GM12891 (cell line): ENCODE measurements at regions not wholly inside any gene's neighbourhood (a gene's known extent, or its start where the extent isn't known, plus 50 kb on each side); places are given as distances from the start of the nearest gene placed in this dataset.

Source experiments
- POLR2A ChIP-seq: IDR thresholded peaks from 2 replicates; pipeline ENCODE4 v1.6.1; 2011; ENCODE audit warnings: low read depth, low read length, control low read depth
- POLR2AphosphoS5 ChIP-seq: IDR thresholded peaks from 2 replicates; pipeline ENCODE4 v1.6.1; 2011; ENCODE audit warnings: low read depth, low read length, control low read depth

DNA sequence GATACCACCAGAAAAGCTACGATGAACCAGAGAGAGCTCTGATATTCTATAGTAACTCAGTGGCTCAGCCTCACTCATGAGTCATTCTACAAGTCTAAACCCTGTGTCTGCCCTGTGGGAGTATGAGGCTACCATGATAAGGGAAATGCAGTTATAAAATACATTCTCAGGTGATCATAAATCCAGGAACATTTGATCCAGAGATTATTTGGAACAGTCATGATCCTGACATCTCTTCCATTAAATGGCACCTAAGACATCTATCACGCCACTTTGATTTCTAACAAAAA, 202.6 kb upstream of the RASSF8 start:
- TF ChIP-seq POLR2AphosphoS5, result no peak
- no peak for TF ChIP-seq POLR2A
